HG03066 (cell line): ENCODE measurements at regions not wholly inside any gene's neighbourhood (a gene's known extent, or its start where the extent isn't known, plus 50 kb on each side); places are given as distances from the start of the nearest gene placed in this dataset.
A peak's percentile ranks its signal among the peaks of the same experiment; 100 is the strongest.

Source experiments
- ATAC-seq: cut with Tn5 transposase; IDR thresholded peaks from one replicate; pipeline ENCODE4 v1.9.1; 2021; ENCODE audit warnings: low read depth; ENCODE audit not compliant: unreplicated experiment

GRCh38 chr7:18305866-18306265 lies 189.7 kb upstream of the HDAC9 start:
- no peak for ATAC-seq

- ATAC-seq, result no peak
These were observed 188.9 kb upstream of the HDAC9 start for GRCh38 chr7:18306696-18307095.

GRCh38 chr7:18308938-18309337 lies 186.6 kb upstream of the HDAC9 start:
- no peak for ATAC-seq

- ATAC-seq, result no peak
These were observed 183.1 kb upstream of the HDAC9 start for GRCh38 chr7:18312482-18312881.

- ATAC-seq, result no peak
These were observed 181.6 kb upstream of the HDAC9 start for GRCh38 chr7:18313965-18314364.

GRCh38 chr7:18315241-18315640 lies 180.3 kb upstream of the HDAC9 start:
- ATAC-seq, result no peak

GRCh38 chr7:18317941-18318340 lies 177.6 kb upstream of the HDAC9 start:
- ATAC-seq, result no peak

GRCh38 chr7:18320422-18320821 lies 175.1 kb upstream of the HDAC9 start:
- ATAC-seq, result no peak

- peak; percentile 75 for ATAC-seq
These were observed 174.5 kb upstream of the HDAC9 start for GRCh38 chr7:18320971-18321567.

- no peak for ATAC-seq
These were observed 165.0 kb upstream of the HDAC9 start for GRCh38 chr7:18330548-18330947.

GRCh38 chr7:18336626-18337025 lies 158.9 kb upstream of the HDAC9 start:
- no peak for ATAC-seq

- ATAC-seq, result no peak
These were observed 158.3 kb upstream of the HDAC9 start for GRCh38 chr7:18337048-18337809.

GRCh38 chr7:18338910-18339523 lies 156.5 kb upstream of the HDAC9 start:
- no peak for ATAC-seq

- no peak for ATAC-seq
These were observed 153.8 kb upstream of the HDAC9 start for GRCh38 chr7:18341756-18342155.

- ATAC-seq, result no peak
These were observed 152.5 kb upstream of the HDAC9 start for GRCh38 chr7:18343047-18343446.

- ATAC-seq, result no peak
These were observed 151.0 kb upstream of the HDAC9 start for GRCh38 chr7:18344536-18344935.

GRCh38 chr7:18345641-18346234 lies 149.8 kb upstream of the HDAC9 start:
- no peak for ATAC-seq

- ATAC-seq, result no peak
These were observed 148.4 kb upstream of the HDAC9 start for GRCh38 chr7:18347170-18347569.

GRCh38 chr7:18350678-18351077 lies 144.9 kb upstream of the HDAC9 start:
- ATAC-seq, result no peak

GRCh38 chr7:18352339-18353255 lies 143.0 kb upstream of the HDAC9 start:
- peak; percentile 52 for ATAC-seq
